ENCODE measurements at regions not wholly inside any gene's neighbourhood (a gene's known extent, or its start where the extent isn't known, plus 50 kb on each side); places are given as distances from the start of the nearest gene placed in this dataset.

DNA sequence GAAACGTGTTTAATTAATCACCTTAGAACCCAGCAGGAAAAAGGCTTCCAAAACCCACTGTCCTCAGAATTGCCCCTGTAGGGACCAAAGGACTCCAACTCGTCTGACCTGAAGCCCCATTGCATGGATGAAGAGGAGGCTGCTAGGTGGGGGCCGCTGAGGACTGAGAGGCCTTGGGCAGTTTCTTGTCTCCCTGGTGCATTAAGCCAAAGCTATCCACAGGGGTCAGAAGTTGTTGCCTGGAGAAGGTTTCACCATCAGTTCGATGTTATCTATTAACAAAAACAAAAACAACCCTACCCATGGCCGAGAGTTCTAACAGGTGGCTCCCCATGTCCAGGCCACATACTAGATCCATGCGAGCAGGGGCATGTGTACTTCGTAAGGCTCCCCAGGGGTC lies 120.9 kb upstream of the CD93 start:
- no peak overlapping the region for H3K27ac Mint-ChIP-seq
- no peaks in the 10 kb centered on the region for H3K9me3 ChIP-seq (ENCODE audit: control insufficient read depth in 1 of 2, low read length in 2 of 2)
- H3K4me1 Mint-ChIP-seq, result peaks cover 0 to under 1% (median 0%) of the 10 kb centered on the region in 4 donors
- no peak overlapping the region for H3K4me3 ChIP-seq (ENCODE audit: low read length in 2 of 2)
- H3K4me1 ChIP-seq (ENCODE audit: insufficient read depth, low read length), result no peaks in the 10 kb centered on the region
- no peaks in the 10 kb centered on the region for H3K36me3 ChIP-seq (ENCODE audit: insufficient read depth, low read length)
- CTCF ChIA-PET (ENCODE audit: partially characterized antibody), result no interaction called here
- no peak for DNase-seq
- no peaks in the 10 kb centered on the region for H3K27me3 ChIP-seq (ENCODE audit: insufficient read depth, low read length)
- H3K4me3 Mint-ChIP-seq, result no peak overlapping the region
- peaks cover 2 to 10% of the 10 kb centered on the region in 2 donors for H3K27me3 Mint-ChIP-seq
- H3K27ac ChIP-seq (ENCODE audit: low read depth, low read length), result no peak overlapping the region
- intact Hi-C loops (cut with micrococcal nuclease), result no loop called here
- POLR2A ChIA-PET (ENCODE audit: partially characterized antibody), result no interaction called here
- H3K9me3 Mint-ChIP-seq, result peaks cover 0 to 4% (median 0%) of the 10 kb centered on the region in 8 donors
- no peaks in the 10 kb centered on the region for H3K36me3 Mint-ChIP-seq

DNA sequence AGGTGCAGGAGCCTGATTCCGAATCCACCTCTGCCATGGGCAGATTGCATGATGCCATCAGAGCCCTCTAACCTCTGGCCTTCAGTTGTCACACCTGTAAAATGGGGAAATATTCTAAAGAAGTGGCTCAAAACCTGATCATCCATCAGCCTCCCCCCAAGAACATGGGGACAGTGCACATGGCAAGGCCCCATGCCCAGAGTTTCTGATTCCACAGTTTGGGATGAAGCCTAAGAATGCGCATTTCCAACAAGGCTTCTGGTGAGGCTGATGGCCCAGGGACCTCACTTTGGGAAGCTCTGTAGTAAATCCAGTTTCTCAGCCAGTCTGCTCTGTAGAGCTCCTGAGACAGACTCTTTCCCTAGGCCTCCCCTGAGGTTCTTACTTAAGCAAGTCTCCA lies 119.9 kb upstream of the CD93 start:
- H3K4me1 Mint-ChIP-seq, result no peaks in the 10 kb centered on the region
- CTCF ChIA-PET (ENCODE audit: partially characterized antibody), result no interaction called here
- no peak overlapping the region for H3K27ac Mint-ChIP-seq
- POLR2A ChIA-PET (ENCODE audit: partially characterized antibody), result no interaction called here
- no peak overlapping the region for H3K4me3 ChIP-seq (ENCODE audit: low read length in 2 of 2)
- H3K36me3 ChIP-seq (ENCODE audit: insufficient read depth, low read length), result no peaks in the 10 kb centered on the region
- no peak overlapping the region for H3K27ac ChIP-seq (ENCODE audit: low read depth, low read length)
- intact Hi-C loops (cut with micrococcal nuclease), result no loop called here
- H3K4me3 Mint-ChIP-seq, result no peak overlapping the region
- H3K9me3 ChIP-seq (ENCODE audit: control insufficient read depth in 1 of 2, low read length in 2 of 2), result no peaks in the 10 kb centered on the region
- H3K36me3 Mint-ChIP-seq, result no peaks in the 10 kb centered on the region
- H3K27me3 Mint-ChIP-seq, result peaks cover 8 to 13% of the 10 kb centered on the region in 2 donors
- no peaks in the 10 kb centered on the region for H3K4me1 ChIP-seq (ENCODE audit: insufficient read depth, low read length)
- no peaks in the 10 kb centered on the region for H3K27me3 ChIP-seq (ENCODE audit: insufficient read depth, low read length)
- H3K9me3 Mint-ChIP-seq, result peaks cover 0 to 4% (median 0%) of the 10 kb centered on the region in 8 donors
- DNase-seq, result no peak

DNA sequence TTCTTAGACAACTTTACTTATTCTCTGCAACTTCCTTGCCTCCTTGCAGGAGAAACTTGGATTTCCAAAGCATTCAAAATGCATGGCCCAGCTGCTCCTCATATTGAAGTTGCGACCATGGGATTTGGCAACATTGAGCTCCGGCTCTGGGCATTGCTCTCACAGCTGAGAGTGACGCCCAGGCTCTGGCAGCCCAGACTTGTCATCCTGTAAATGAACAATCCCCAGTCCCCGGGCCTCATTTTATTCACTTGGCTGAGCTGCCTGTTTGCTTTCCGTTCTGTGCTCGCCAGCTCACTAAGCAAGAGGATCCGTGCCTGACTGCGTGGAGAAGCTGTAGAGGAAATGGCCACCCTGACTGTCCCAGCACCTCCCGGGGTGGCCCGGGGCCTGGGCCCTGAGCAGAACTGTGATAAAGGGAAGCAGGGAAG lies 119.5 kb upstream of the CD93 start:
- Histone ChIP-seq H3K27ac (ENCODE audit: low read depth, low read length) (no peak overlapping the region), H3K4me1 (ENCODE audit: insufficient read depth, low read length) (no peaks in the 10 kb centered on the region), H3K9me3 (ENCODE audit: control insufficient read depth in 1 of 2, low read length in 2 of 2) (no peaks in the 10 kb centered on the region), H3K27me3 (ENCODE audit: insufficient read depth, low read length) (no peaks in the 10 kb centered on the region), H3K4me3 (ENCODE audit: low read length in 2 of 2) (no peak overlapping the region), H3K36me3 (ENCODE audit: insufficient read depth, low read length) (no peaks in the 10 kb centered on the region)
- no peak overlapping the region for H3K4me3 Mint-ChIP-seq
- H3K4me1 Mint-ChIP-seq, result no peaks in the 10 kb centered on the region
- ChIA-PET CTCF (ENCODE audit: partially characterized antibody) (no interaction called here), POLR2A (ENCODE audit: partially characterized antibody) (no interaction called here)
- H3K9me3 Mint-ChIP-seq, result peaks cover 0 to 2% (median 0%) of the 10 kb centered on the region in 8 donors
- no peak overlapping the region for H3K27ac Mint-ChIP-seq
- peaks cover 8 to 13% of the 10 kb centered on the region in 2 donors for H3K27me3 Mint-ChIP-seq
- intact Hi-C loops (cut with micrococcal nuclease), result no loop called here
- DNase-seq, result no peak
- H3K36me3 Mint-ChIP-seq, result no peaks in the 10 kb centered on the region

DNA sequence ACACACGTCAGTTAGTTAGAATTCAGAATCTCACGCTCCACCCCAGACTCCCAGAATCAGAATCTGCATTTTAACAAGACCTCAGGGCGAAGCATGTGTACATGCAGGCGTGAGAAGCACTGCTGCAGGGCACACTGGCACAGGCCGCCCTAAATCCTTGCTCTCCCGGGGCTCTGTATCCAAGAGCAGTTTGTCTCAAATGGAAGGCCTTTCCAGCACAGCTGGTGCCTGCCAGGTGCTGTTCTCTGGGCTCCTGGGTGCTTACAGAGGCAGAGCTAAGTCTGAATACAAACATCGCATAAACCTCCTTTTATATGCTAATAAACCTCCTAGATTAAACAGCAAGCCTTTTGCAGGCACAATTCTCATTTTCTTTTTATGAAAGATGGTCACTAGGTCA lies 119.1 kb upstream of the CD93 start:
- no peak for DNase-seq
- intact Hi-C loops (cut with micrococcal nuclease), result no loop called here
- H3K4me1 ChIP-seq (ENCODE audit: insufficient read depth, low read length), result no peaks in the 10 kb centered on the region
- Mint-ChIP-seq H3K36me3 (no peaks in the 10 kb centered on the region), H3K27me3 (peaks cover 8 to 15% of the 10 kb centered on the region in 2 donors), H3K27ac (no peak overlapping the region), H3K4me1 (no peaks in the 10 kb centered on the region), H3K9me3 (peaks cover 0 to 2% (median 0%) of the 10 kb centered on the region in 8 donors), H3K4me3 (no peak overlapping the region)
- no peaks in the 10 kb centered on the region for H3K27me3 ChIP-seq (ENCODE audit: insufficient read depth, low read length)
- no peak overlapping the region for H3K4me3 ChIP-seq (ENCODE audit: low read length in 2 of 2)
- POLR2A ChIA-PET (ENCODE audit: partially characterized antibody), result no interaction called here
- no peak overlapping the region for H3K27ac ChIP-seq (ENCODE audit: low read depth, low read length)
- CTCF ChIA-PET (ENCODE audit: partially characterized antibody), result no interaction called here
- H3K9me3 ChIP-seq (ENCODE audit: control insufficient read depth in 1 of 2, low read length in 2 of 2), result no peaks in the 10 kb centered on the region
- H3K36me3 ChIP-seq (ENCODE audit: insufficient read depth, low read length), result no peaks in the 10 kb centered on the region

DNA sequence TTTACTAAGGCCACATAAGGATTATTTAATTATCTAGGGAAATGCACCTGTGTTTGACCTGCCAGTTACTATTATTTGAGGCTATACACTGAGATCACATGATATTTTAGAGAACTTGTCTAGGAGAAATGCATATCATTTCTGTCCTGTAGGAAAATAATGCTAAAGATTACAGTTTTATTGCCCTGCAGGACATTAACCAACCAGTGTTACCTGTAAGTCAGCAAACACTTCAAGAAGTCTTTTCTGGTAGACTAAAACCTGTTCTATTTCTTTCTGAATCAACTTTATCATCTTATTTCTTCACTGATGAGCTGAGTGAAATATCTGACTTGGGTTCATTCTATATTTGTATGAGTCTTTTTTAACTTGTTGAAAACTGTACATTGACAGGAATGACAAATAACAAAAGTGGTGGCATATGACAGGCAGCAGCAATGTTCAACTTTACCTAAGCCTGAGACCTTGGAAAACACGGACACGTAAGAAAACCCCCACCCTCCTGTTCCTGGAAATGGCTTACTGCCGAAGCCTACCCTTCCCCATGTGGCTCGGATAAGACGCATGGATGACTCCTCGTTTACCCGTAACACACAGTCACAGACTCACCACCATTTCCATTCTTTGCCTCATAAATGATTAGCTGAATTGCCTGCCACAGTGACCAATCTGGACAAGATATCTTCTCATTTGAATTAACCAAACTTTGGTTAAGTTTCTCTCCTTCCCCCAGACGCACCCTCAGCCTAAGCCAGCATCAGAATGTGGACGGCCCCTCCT lies 118.0 kb upstream of the CD93 start:
- no peak for DNase-seq
- Histone ChIP-seq H3K4me1 (ENCODE audit: insufficient read depth, low read length) (no peaks in the 10 kb centered on the region), H3K9me3 (ENCODE audit: control insufficient read depth in 1 of 2, low read length in 2 of 2) (no peaks in the 10 kb centered on the region), H3K36me3 (ENCODE audit: insufficient read depth, low read length) (no peaks in the 10 kb centered on the region), H3K27ac (ENCODE audit: low read depth, low read length) (no peak overlapping the region), H3K4me3 (ENCODE audit: low read length in 2 of 2) (no peak overlapping the region), H3K27me3 (ENCODE audit: insufficient read depth, low read length) (no peaks in the 10 kb centered on the region)
- no peaks in the 10 kb centered on the region for H3K4me1 Mint-ChIP-seq
- CTCF ChIA-PET (ENCODE audit: partially characterized antibody), result interaction anchor here (1.4 kb wide), 1 partner anchor 72 kb away, joined by 3 read pairs; no protein-coding TSS in a partner anchor
- peaks cover 0 to 1% (median 0%) of the 10 kb centered on the region in 8 donors for H3K9me3 Mint-ChIP-seq
- POLR2A ChIA-PET (ENCODE audit: partially characterized antibody), result no interaction called here
- H3K36me3 Mint-ChIP-seq, result no peaks in the 10 kb centered on the region
- H3K4me3 Mint-ChIP-seq, result no peak overlapping the region
- intact Hi-C loops (cut with micrococcal nuclease), result no loop called here
- no peak overlapping the region for H3K27ac Mint-ChIP-seq
- H3K27me3 Mint-ChIP-seq, result peaks cover 10 to 15% of the 10 kb centered on the region in 2 donors

DNA sequence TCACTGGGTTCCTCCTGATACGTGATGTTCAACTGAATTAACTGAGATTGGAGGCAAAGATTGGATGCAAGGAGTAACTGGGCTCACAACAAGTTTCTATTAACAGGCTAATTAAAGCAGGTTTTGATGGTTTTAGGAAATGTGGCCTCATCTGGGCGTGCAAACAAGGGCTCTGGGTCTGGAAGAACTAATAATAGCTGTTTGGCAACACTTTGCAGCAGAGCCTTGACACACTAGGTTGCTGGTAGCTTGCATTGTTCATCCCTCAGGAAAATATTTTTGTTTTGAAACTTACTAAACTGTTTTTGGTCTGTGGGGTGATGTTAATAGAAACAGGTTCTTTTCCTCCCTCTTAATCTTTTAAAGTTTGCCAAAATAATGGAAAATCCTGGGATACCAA lies 117.2 kb upstream of the CD93 start:
- intact Hi-C loops (cut with micrococcal nuclease), result no loop called here
- Histone ChIP-seq H3K9me3 (ENCODE audit: control insufficient read depth in 1 of 2, low read length in 2 of 2) (no peaks in the 10 kb centered on the region), H3K4me1 (ENCODE audit: insufficient read depth, low read length) (no peaks in the 10 kb centered on the region), H3K27ac (ENCODE audit: low read depth, low read length) (no peak overlapping the region), H3K27me3 (ENCODE audit: insufficient read depth, low read length) (no peaks in the 10 kb centered on the region), H3K4me3 (ENCODE audit: low read length in 2 of 2) (no peak overlapping the region), H3K36me3 (ENCODE audit: insufficient read depth, low read length) (no peaks in the 10 kb centered on the region)
- peaks cover 0 to 2% (median 0%) of the 10 kb centered on the region in 4 donors for H3K4me1 Mint-ChIP-seq
- DNase-seq, result no peak
- H3K4me3 Mint-ChIP-seq, result no peak overlapping the region
- no peaks in the 10 kb centered on the region for H3K36me3 Mint-ChIP-seq
- H3K27ac Mint-ChIP-seq, result no peak overlapping the region
- no peaks in the 10 kb centered on the region for H3K9me3 Mint-ChIP-seq
- ChIA-PET CTCF (ENCODE audit: partially characterized antibody) (no interaction called here), POLR2A (ENCODE audit: partially characterized antibody) (no interaction called here)
- peaks cover 10 to 17% of the 10 kb centered on the region in 2 donors for H3K27me3 Mint-ChIP-seq

DNA sequence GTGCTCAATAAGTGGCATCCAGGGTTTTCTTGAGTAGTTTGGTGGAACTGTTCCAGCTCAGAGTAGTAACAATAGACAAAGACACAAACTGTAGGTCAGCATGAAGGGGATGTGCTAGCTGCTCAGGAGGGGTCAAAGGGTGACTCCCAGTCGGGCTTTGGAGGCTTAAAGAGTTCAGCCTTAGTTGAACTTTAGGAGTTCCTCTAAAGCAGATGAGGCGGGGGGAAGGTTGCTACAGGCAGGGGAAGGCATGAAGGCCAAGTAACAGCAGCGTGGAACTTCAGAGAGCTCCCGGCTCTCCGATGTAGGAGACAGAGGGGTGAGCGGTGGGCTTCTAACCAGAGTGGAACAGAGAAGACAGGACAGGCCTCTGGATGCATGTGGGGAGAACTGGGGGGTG lies 115.5 kb upstream of the CD93 start:
- Mint-ChIP-seq H3K4me1 (peaks cover 0 to 2% (median 0%) of the 10 kb centered on the region in 4 donors), H3K9me3 (peaks cover 0 to 3% (median 0%) of the 10 kb centered on the region in 8 donors), H3K27ac (no peak overlapping the region), H3K4me3 (no peak overlapping the region), H3K27me3 (peaks cover 10 to 17% of the 10 kb centered on the region in 2 donors), H3K36me3 (no peaks in the 10 kb centered on the region)
- POLR2A ChIA-PET (ENCODE audit: partially characterized antibody), result no interaction called here
- CTCF ChIA-PET (ENCODE audit: partially characterized antibody), result interaction anchor here (1.5 kb wide), 1 partner anchor 12 kb away, joined by 4 read pairs; no protein-coding TSS in a partner anchor
- Histone ChIP-seq H3K4me3 (ENCODE audit: low read length in 2 of 2) (no peak overlapping the region), H3K36me3 (ENCODE audit: insufficient read depth, low read length) (no peaks in the 10 kb centered on the region), H3K27ac (ENCODE audit: low read depth, low read length) (no peak overlapping the region), H3K27me3 (ENCODE audit: insufficient read depth, low read length) (no peaks in the 10 kb centered on the region), H3K4me1 (ENCODE audit: insufficient read depth, low read length) (no peaks in the 10 kb centered on the region), H3K9me3 (ENCODE audit: control insufficient read depth in 1 of 2, low read length in 2 of 2) (no peaks in the 10 kb centered on the region)
- DNase-seq, result no peak
- intact Hi-C loops (cut with micrococcal nuclease), result no loop called here
